22Rv1 (cell line): ENCODE measurements at regions not wholly inside any gene's neighbourhood (a gene's known extent, or its start where the extent isn't known, plus 50 kb on each side); places are given as distances from the start of the nearest gene placed in this dataset.

Source experiments
- H3K27ac ChIP-seq: fragments of 450-650 bp; 2 replicates; pipeline ENCODE4 v1.5.1; 2017
- ZFX ChIP-seq: fragments of 450-650 bp; IDR thresholded peaks from 2 replicates; pipeline ENCODE4 v1.6.1; 2017; ENCODE audit warnings: antibody characterized with exemption, borderline replicate concordance
- TF ChIP-seq, protein P1 (sequence below): fragments of 450-650 bp; IDR thresholded peaks from 2 replicates; pipeline ENCODE4 v1.5.1; 2017; ENCODE audit warnings: mild to moderate bottlenecking

DNA sequence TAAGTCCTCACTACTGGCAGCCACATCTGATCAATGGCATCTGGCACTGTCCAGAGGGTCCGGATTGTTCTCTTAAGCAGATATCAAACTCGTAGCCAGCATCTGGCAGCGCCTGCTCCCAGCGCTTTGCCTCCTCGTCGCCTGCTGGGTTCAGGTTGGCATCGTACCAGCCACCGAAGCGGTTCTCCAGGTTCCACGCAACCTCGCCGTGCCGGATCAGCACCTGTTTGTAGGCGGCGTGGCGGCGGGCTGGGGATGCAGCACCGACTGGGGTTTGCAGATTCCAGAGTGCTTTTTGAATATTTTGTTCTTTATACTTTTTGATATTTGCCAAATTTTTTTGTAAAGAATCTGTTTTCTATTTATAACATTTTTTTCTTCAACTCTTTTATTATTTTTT lies 111.6 kb downstream of the NR2F2 start:
- TF ChIP-seq ZFX, result no peak
- TF ChIP-seq, protein P1, sequence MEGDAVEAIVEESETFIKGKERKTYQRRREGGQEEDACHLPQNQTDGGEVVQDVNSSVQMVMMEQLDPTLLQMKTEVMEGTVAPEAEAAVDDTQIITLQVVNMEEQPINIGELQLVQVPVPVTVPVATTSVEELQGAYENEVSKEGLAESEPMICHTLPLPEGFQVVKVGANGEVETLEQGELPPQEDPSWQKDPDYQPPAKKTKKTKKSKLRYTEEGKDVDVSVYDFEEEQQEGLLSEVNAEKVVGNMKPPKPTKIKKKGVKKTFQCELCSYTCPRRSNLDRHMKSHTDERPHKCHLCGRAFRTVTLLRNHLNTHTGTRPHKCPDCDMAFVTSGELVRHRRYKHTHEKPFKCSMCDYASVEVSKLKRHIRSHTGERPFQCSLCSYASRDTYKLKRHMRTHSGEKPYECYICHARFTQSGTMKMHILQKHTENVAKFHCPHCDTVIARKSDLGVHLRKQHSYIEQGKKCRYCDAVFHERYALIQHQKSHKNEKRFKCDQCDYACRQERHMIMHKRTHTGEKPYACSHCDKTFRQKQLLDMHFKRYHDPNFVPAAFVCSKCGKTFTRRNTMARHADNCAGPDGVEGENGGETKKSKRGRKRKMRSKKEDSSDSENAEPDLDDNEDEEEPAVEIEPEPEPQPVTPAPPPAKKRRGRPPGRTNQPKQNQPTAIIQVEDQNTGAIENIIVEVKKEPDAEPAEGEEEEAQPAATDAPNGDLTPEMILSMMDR, result no peak
- no peak overlapping the region for H3K27ac ChIP-seq

GRCh38 chr15:96444865-96445264 lies 114.4 kb downstream of the NR2F2 start:
- TF ChIP-seq, protein P1, result no peak
- no peak for TF ChIP-seq ZFX
- H3K27ac ChIP-seq, result no peak overlapping the region

- no peak overlapping the region for H3K27ac ChIP-seq
- no peak for TF ChIP-seq ZFX
- TF ChIP-seq, protein P1, result no peak
These were observed 118.4 kb downstream of the NR2F2 start for GRCh38 chr15:96448923-96449322.

DNA sequence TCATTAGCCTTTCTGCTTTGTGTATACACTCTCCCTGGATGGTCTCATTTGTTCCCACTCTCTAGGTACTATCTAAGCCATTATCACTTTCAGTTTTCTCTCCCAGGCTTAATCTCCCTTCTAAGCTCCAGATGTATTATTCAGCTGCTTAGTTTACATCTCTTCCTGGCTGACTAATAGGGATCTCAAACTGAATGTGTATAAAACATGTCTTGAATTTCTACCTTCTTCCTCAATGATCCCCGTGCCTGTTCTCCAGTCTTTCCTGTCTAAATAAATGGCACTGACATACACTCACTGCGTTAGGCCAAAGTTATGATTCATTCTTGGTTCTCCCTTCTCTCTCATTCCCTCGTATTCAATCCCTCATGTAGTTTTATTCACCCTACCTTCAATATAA lies 127.3 kb downstream of the NR2F2 start:
- no peak for TF ChIP-seq ZFX
- TF ChIP-seq, protein P1, result no peak
- no peak overlapping the region for H3K27ac ChIP-seq

GRCh38 chr15:96460106-96460505 lies 129.6 kb downstream of the NR2F2 start:
- no peak for TF ChIP-seq ZFX
- TF ChIP-seq, protein P1, result no peak
- H3K27ac ChIP-seq, result no peak overlapping the region

DNA sequence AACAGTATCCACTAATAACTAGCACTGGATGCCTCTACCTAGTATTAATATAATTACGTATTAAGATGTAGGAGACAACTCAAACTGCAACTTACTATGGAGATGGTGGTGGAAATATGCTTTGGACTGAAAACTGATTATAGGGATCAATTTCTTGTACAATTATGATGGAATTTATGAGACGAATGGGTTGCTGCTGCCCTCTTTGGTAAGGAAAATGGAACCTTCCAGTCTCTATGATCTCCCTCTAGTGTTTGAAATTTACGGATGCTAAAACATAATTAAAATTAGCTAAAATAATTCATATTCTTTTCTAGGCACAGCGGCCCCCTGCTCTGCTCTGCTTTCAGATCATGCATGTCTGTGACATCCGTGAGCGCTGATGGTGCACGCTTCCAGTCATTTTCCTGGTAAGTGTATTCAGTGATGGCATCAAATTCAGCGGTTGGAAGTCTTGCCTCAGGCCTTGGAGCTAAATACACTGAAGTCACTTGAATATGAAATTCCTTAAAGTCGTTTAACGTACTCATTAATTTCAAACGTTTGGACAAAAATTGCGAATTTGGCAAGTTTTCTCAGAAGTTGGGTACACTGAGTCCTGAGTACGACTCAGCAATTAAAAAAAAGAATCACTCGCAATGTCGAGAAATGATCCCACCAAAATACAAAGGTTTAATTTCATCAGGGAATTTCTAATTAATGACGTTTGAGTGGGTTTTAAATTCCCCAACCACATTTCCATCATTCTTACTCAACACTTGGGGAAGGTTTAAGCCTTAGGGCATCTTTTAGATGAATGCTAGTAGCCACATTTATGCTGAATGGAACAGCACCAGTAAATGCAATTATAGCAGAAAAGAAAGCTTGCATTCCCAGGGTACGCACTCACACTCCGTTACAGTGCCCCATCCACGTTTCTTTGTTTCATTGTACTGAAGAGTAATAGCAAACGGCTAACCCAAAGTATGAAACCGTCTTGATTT lies 132.6 kb downstream of the NR2F2 start:
- H3K27ac ChIP-seq, result no peak overlapping the region
- TF ChIP-seq, protein P1, result no peak
- no peak for TF ChIP-seq ZFX

DNA sequence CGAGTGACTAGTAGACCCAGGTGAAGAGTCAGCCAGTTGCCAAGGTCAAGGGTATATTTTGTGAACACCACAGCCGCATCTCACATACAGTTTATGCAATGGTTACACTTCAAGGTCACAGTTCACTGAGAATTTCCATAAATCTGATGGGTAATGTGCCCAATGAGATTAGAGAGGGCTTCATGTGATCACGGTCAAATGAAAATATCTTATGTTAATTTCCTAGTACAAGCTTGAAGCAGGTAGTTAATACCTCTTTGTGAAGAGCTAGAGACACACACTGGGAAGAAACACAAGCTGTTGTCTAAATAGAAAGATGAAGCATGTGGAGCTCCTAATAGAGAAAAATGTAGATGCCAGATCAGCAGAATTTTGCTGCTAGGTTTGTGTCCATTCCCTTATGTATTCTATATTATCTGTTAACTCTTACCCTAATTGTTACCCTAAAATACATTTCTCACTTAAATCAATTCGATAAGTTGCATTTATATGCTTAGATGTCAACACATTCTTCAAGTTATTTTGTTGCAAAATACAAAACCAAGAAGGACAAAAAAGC lies 136.0 kb downstream of the NR2F2 start:
- no peak overlapping the region for H3K27ac ChIP-seq

More for the DNA sequence above, 136.0 kb downstream of the NR2F2 start:
- TF ChIP-seq, protein P1, result no peak
- no peak for TF ChIP-seq ZFX
